Prostate gland (tissue), 2 donors: ENCODE measurements at regions not wholly inside any gene's neighbourhood (a gene's known extent, or its start where the extent isn't known, plus 50 kb on each side); places are given as distances from the start of the nearest gene placed in this dataset.

Source experiments
- DNase-seq: peaks from one replicate; pipeline ENCODE4 v3.0.0-alpha.2; 2019; ENCODE audit warnings: low spot score
- H3K27ac ChIP-seq, 2 donors: fragments of 200-600 bp; sonication (generic); 2 replicates each; pipeline ENCODE4 v1.5.1; 2017 to 2019
- H3K27me3 ChIP-seq: fragments of 200-600 bp; sonication (generic); replicated peaks from 2 replicates; pipeline ENCODE4 v1.5.1; 2019; ENCODE audit not compliant: insufficient read depth
- H3K36me3 ChIP-seq, 2 donors: fragments of 200-600 bp; sonication (generic); 1 replicate in 1 of 2; 2 replicates in 1 of 2; pipeline versions ENCODE4 v1.5.1 to v1.8.1; 2017 to 2019
- H3K4me1 ChIP-seq: fragments of 200-600 bp; sonication (generic); replicated peaks from 2 replicates; pipeline ENCODE4 v1.5.1; 2019
- H3K4me3 ChIP-seq, 2 donors: fragments of 200-600 bp; sonication (generic); 2 replicates each; pipeline ENCODE4 v1.5.1; 2017 to 2019
- H3K9me3 ChIP-seq: fragments of 200-600 bp; sonication (generic); 2 replicates; pipeline ENCODE4 v1.5.1; 2017
- POLR2A ChIP-seq: fragments of 450-650 bp; IDR thresholded peaks from one replicate; pipeline ENCODE4 v1.6.1; 2016; ENCODE audit warnings: antibody characterized with exemption, mild to moderate bottlenecking
- POLR2AphosphoS5 ChIP-seq: sonication (generic); formaldehyde crosslinking; IDR thresholded peaks from one replicate; pipeline ENCODE4 v1.6.1; 2017; ENCODE audit warnings: antibody characterized with exemption
- WGBS: methylation state at CpG from one replicate; pipeline ENCODE4 v1.1.5; 2018; 5-methylcytosine and 5-hydroxymethylcytosine counted together
- intact Hi-C: fragments of 100-400 bp; cut with DNase I; formaldehyde crosslinking; loops from one replicate; pipeline ENCODE4 v1.14.2; 2022
- TF ChIP-seq, protein P1 (sequence below), 4 experiments: fragments of 200-600 bp in 2 of 4; fragments of 450-650 bp in 2 of 4; sonication (generic) in 2 of 4; IDR thresholded peaks; 1 replicate in 3 of 4; 2 replicates in 1 of 4; pipeline ENCODE4 v1.5.1; 2016 to 2019; ENCODE audit warnings: antibody characterized with exemption in 4 of 4, mild to moderate bottlenecking in 2 of 4, moderate library complexity in 2 of 4

DNA sequence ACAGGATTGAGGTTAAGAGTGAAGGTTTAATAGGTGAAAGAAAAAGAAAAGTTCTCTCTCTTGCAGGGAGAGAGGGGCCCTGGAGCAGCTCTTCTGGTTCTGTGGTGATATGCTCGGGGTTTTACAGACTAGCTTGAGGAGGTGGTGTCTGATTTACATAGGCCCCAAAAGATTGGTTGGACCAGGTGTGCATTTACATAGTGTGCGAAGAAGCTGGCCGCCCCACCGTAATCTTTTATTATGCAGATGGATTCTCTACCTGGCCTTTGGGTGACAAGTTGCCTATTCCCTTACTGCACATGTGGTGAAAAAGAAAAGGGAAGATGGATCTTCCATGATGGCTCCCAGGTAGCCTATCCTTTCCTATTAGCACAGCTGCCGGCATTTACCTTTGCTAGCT, 219.9 kb upstream of the GRIA4 start:
- Histone ChIP-seq H3K27me3 (no peaks in the 10 kb centered on the region), H3K4me1 (no peaks in the 10 kb centered on the region), H3K36me3 (no peaks in the 10 kb centered on the region), H3K9me3 (no peaks in the 10 kb centered on the region), H3K4me3 (no peak overlapping the region), H3K27ac (no peak overlapping the region)
- TF ChIP-seq, protein P1, sequence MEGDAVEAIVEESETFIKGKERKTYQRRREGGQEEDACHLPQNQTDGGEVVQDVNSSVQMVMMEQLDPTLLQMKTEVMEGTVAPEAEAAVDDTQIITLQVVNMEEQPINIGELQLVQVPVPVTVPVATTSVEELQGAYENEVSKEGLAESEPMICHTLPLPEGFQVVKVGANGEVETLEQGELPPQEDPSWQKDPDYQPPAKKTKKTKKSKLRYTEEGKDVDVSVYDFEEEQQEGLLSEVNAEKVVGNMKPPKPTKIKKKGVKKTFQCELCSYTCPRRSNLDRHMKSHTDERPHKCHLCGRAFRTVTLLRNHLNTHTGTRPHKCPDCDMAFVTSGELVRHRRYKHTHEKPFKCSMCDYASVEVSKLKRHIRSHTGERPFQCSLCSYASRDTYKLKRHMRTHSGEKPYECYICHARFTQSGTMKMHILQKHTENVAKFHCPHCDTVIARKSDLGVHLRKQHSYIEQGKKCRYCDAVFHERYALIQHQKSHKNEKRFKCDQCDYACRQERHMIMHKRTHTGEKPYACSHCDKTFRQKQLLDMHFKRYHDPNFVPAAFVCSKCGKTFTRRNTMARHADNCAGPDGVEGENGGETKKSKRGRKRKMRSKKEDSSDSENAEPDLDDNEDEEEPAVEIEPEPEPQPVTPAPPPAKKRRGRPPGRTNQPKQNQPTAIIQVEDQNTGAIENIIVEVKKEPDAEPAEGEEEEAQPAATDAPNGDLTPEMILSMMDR (IDR thresholded peaks at IDR 0.05), result no peak
- no peak for TF ChIP-seq POLR2AphosphoS5
- TF ChIP-seq POLR2A, result no peak
- DNase-seq, result no peak
- intact Hi-C loops, result no loop called here
- 80% methylated on average over 5 of the region's 5 CpGs for WGBS

DNA sequence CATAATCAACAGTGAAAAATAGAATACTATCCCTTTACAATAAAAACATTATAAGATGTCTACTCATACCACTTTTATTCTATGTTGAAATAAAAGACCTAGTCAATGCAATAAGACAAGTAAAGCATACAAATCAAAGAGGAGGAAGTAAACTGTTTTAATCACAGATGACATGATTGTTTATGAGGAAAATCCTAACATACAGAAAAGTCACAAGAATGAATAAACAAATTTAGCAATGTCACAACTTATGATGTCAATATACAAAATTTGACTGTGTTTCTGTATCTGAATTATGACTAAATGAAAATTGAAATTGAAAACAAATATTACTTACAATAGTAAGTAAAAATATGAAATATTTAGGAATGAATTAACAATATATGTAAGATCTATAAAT, 221.9 kb upstream of the GRIA4 start:
- TF ChIP-seq, protein P1 (IDR thresholded peaks at IDR 0.05), result no peak
- no peak for TF ChIP-seq POLR2AphosphoS5
- no peak for TF ChIP-seq POLR2A
- no peak overlapping the region for H3K27ac ChIP-seq
- no peaks in the 10 kb centered on the region for H3K27me3 ChIP-seq
- no peak for DNase-seq
- H3K36me3 ChIP-seq, result no peaks in the 10 kb centered on the region
- H3K9me3 ChIP-seq, result no peaks in the 10 kb centered on the region
- no peaks in the 10 kb centered on the region for H3K4me1 ChIP-seq
- intact Hi-C loops, result no loop called here
- H3K4me3 ChIP-seq, result no peak overlapping the region

DNA sequence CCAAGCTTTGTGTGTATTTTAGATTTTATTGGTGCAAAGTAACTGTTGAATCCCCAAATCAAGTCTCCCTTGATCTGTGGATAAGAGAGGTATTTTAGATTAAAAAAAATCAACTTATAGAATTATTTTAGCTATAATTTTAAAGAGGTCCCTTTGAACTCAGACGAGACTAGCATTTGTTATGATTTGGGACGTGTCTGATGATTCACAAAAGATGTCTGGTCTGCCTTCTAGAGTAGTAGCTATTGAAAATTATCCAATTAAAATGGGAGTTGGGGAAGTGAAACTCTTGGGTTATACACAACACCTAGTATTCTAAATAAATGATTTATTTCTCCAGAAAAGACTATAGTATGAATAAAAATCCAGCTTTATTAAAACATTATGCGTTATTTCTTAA, 227.9 kb upstream of the GRIA4 start:
- Histone ChIP-seq H3K4me3 (no peak overlapping the region), H3K4me1 (no peaks in the 10 kb centered on the region), H3K36me3 (no peaks in the 10 kb centered on the region), H3K27ac (no peak overlapping the region), H3K9me3 (no peaks in the 10 kb centered on the region), H3K27me3 (no peaks in the 10 kb centered on the region)
- DNase-seq, result no peak
- TF ChIP-seq POLR2A (no peak), POLR2AphosphoS5 (no peak)
- TF ChIP-seq, protein P1 (IDR thresholded peaks at IDR 0.05), result no peak
- intact Hi-C loops, result no loop called here
- 60% methylated on average over 3 of the region's 3 CpGs for WGBS

DNA sequence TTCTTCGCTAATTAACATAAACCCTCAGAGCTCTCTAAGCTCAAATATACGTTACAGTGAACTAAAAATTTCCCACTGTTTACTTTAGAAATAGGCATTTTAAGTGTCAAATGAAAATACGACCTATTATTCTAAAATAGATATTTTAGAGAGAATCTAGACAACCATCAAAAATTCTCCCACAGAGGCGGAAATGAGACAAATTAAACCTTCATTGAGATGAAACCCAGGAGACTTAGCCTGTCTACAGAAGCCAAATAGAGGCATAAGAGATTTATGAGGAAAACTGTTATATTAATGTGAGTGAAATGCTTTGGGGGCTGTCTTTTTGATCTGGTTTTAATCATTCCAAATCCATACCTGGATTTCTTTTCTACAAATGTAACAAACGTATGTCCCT, 232.0 kb upstream of the GRIA4 start:
- intact Hi-C loops, result no loop called here
- no peak for DNase-seq
- Histone ChIP-seq H3K36me3 (no peaks in the 10 kb centered on the region), H3K4me3 (no peak overlapping the region), H3K4me1 (no peaks in the 10 kb centered on the region), H3K27me3 (no peaks in the 10 kb centered on the region), H3K27ac (no peak overlapping the region), H3K9me3 (no peaks in the 10 kb centered on the region)
- TF ChIP-seq, protein P1 (IDR thresholded peaks at IDR 0.05), result no peak
- TF ChIP-seq POLR2AphosphoS5, result no peak
- no peak for TF ChIP-seq POLR2A
- WGBS, result 73% methylated on average over 5 of the region's 5 CpGs

DNA sequence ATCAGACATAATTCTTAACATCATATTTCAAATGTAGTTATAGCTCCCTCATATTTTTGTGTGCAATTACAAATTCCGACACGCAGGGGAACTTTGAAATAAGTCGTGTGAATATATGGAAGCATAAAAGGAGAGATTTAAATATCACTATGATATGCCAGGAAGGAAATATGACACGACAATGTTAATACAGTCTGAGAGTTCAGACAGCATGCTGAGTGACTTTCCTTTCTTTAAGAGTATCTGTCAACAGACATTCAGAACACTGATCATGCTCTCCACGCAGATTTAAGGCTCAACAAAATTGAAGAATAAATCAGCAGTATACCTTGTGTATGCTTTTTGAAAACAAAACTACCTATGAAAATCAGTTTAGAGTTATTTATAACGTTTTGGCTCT, 232.6 kb upstream of the CARD18 start:
- Histone ChIP-seq H3K27ac (no peak overlapping the region), H3K9me3 (no peaks in the 10 kb centered on the region), H3K4me3 (no peak overlapping the region), H3K27me3 (no peaks in the 10 kb centered on the region), H3K36me3 (no peaks in the 10 kb centered on the region), H3K4me1 (no peaks in the 10 kb centered on the region)
- TF ChIP-seq POLR2A (no peak), POLR2AphosphoS5 (no peak)
- TF ChIP-seq, protein P1 (IDR thresholded peaks at IDR 0.05), result no peak
- intact Hi-C loops, result no loop called here
- DNase-seq, result no peak
- 58% methylated on average over 6 of the region's 6 CpGs for WGBS
